LoVo (cell line): ENCODE measurements at regions not wholly inside any gene's neighbourhood (a gene's known extent, or its start where the extent isn't known, plus 50 kb on each side); places are given as distances from the start of the nearest gene placed in this dataset.
"Not testable (repeated sequence)": the region's sequence is repeated elsewhere in the genome, so short reads cannot be mapped to it uniquely, and the experiment has no call there.

Experiments
- DNase-seq: peaks from one replicate; pipeline ENCODE4 v3.0.0-alpha.2; 2016; ENCODE audit warnings: low spot score

GRCh38 chr16:5761592-5761991 lies 664.0 kb upstream of the EEF2KMT start:
- DNase-seq, result no peak

GRCh38 chr16:5758281-5758680 lies 660.7 kb upstream of the EEF2KMT start:
- DNase-seq, result no peak

DNA sequence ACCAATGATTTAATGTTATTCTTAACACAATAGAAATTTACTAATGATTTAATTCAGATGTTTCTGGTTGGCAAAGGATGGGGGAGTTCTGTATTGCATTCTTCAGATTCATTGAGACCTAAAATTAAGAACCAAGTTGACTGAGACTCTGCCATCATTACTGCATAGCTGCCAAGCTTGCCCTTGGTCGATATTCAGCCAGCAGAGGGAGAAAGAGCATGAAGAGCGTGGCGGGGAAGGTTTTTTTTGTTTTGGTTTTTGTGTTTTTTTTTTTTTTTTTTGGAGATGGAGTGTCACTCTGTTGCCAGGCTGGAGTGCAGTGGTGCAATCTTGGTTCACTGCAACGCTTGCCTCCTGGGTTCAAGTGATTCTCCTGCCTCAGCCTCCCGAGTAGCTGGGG lies 659.4 kb upstream of the EEF2KMT start:
- no peak for DNase-seq

- no peak for DNase-seq
Observed at GRCh38 chr16:5753381-5753780, 655.8 kb upstream of the EEF2KMT start.

DNA sequence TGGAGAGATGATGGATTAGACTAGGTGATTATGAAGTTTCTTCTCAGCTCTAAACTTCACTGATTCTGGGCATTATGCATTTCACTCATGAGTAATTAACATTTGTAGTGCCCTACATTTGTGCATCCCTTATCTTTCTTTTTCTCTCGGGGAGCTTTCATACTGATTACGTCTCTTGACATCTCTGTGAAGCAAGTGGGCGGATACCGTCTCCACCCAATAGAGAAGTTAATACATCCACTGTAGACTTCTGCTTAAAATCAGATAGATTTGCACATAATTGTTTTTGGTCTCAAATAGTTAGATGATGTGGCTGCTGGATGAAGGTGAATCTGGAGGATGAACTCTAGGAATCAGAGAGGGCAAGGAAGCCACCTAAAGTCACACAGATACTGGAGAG lies 653.6 kb upstream of the EEF2KMT start:
- DNase-seq, result no peak

DNA sequence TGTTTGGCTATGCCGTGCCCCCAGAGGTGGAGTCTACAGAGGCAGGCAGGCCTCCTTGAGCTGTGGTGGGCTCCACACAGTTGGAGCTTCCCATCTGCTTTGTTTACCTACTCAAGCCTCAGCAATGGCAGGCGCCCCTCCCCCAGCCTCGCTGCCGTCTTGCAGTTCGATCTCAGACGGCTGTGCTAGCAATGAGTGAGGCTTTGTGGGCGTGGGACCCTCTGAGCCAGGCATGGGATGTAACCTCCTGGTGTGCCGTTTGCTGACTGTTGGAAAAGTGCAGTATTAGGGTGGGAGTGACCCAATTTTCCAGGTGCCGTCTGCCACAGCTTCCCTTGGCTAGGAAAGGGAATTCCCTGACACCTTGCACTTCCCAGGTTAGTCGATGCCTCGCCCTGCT lies 652.8 kb upstream of the EEF2KMT start:
- not testable (repeated sequence) for DNase-seq

DNA sequence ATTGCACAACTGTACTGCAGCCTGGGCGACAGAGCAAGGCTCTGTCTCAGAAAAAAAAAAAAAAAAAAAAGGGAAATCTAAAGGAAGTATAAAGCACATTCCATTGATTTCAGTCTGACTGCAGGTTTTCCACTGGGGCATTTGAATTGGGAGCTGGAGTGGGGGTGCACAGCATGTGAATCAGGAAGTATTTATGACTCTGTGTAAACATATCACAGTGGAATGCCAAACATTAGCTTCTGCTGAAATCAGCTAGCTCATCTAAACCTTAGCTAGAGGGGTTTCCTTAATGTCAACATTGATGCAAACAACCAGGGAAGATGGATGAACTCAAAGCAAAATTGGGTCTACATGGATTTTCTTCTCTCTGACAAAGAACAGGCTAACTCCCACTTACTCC lies 641.0 kb upstream of the EEF2KMT start:
- no peak for DNase-seq

- DNase-seq, result no peak
Observed at GRCh38 chr16:5736209-5736930, 638.8 kb upstream of the EEF2KMT start.

GRCh38 chr16:5735444-5735843 lies 637.8 kb upstream of the EEF2KMT start:
- no peak for DNase-seq

GRCh38 chr16:5730783-5731182 lies 633.2 kb upstream of the EEF2KMT start:
- no peak for DNase-seq

DNA sequence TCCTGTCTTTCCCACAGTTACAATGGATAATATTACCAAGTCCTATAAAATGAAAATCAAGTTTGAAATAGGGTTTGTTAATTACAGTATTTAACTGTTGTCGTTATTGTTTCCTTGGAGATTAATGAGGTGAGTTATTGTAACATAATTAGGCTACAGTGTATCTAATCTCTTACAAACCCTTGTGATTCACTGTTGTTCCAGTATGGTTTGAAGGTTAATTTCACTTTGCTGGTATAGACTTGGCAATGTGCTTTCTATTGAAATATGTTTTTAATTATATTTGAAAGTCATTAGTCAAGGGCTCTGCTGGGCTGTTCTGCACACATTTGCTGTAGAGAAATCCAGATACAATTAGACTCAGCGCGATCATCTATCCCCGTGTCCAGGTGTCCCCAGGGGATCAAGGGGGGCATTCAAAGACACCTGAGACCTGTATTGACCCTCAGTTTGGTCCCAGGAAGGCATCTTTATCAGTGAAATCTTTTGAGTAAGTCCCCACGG lies 624.6 kb upstream of the EEF2KMT start:
- DNase-seq, result no peak

- DNase-seq, result no peak
Observed at GRCh38 chr16:5715155-5715554, 617.6 kb upstream of the EEF2KMT start.

DNA sequence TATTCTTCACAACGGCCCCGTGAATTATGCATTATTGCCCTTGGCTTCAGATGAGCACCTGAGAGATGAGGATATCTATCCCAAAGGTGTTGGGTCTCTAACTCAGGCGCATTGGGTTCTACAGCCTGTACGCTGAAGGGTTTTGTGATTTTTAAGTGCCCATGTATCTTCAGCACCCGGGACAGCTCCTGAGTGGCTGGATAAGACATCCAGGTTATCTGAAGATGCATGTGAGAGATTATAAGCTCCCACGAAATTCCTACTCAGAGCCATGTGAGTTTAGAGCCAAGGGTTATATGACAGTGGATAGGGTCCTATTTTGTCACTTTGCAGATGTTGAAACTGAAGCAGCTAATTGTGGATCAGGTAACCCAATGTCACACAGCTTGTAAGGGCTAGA lies 612.3 kb upstream of the EEF2KMT start:
- no peak for DNase-seq

DNA sequence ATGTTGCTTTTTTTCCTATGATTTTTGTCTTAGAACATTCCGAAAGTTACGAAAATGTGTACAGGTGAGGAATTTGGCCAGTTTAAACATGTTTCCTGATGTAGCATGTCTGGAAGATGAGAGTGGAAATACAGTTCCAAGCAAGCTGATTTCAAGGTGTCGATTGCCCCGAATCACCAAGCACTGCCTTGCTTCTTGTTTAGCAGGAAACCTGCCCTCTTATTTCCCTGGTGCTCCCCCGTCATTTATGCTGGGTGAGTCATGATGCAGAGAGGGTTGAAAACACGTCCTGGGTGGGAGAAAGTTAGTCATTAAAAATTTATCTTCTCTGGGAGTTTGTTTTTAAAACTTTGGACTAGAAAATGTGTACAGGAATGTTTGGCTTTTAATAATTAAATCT lies 608.6 kb upstream of the EEF2KMT start:
- no peak for DNase-seq

GRCh38 chr16:5704271-5704670 lies 606.7 kb upstream of the EEF2KMT start:
- DNase-seq, result no peak

DNA sequence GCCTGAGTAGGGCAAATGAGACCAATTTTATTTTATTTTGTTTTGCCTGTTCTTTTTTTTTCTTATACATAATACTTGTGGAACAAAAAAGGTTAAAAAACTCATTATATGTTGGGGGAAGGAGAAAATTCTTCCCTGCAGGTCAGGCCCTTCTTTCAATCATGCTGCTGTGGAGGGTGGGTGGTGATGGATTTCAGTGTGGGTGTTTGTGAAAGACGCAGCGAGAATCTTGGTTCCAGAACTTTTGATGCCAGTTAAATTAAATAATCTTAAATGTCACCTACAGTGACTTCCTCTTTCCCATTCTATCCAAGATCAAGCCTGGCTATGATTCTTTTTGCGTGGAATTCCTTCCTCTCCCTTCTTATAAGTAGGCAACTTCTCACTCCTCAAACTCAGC lies 595.8 kb upstream of the EEF2KMT start:
- no peak for DNase-seq

GRCh38 chr16:5681966-5682365 lies 584.4 kb upstream of the EEF2KMT start:
- DNase-seq, result no peak

- DNase-seq, result no peak
Observed at GRCh38 chr16:5678371-5678770, 580.8 kb upstream of the EEF2KMT start.

DNA sequence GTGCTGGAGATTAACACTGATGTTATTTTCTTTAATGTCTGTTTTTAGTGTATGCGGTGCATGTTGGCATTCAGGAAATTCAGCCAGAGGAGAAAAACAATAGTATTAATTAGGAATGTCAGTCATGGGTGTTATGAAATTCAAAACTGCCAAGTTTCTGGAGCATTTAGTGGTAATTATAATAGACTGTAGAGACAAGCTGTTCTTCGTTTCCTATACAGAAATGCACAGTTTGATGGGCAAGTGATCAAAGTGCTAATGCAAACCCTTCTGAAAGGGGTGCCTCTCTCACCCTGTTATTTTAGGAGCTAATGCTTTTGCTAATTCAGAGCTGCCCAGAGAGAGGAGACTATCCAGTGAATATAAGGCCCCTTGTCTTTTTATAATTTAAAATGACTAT lies 573.8 kb upstream of the EEF2KMT start:
- DNase-seq, result no peak

GRCh38 chr16:5670198-5670597 lies 572.6 kb upstream of the EEF2KMT start:
- no peak for DNase-seq

- DNase-seq, result no peak
Observed at GRCh38 chr16:5668553-5668952, 571.0 kb upstream of the EEF2KMT start.

GRCh38 chr16:5665834-5666233 lies 568.2 kb upstream of the EEF2KMT start:
- no peak for DNase-seq

DNA sequence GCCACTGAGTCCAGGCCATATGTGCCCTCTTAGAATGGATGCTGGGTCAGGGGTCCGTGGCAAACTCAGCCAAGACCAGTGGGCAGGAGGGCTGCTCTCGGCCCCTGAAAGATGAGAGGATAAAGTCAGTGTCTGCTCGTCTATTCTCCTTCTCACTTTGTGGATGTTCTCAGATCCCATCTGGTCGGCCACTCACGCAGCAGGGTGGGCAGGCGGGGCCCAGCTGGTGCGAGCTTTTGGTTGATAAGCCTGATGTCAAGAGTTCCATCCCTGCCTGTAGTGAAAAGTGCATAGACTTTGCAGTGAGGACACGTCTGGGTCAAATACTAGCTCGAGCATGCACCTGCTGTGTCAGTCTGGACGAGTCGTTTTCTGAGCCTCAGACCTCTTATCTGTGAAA lies 556.2 kb upstream of the EEF2KMT start:
- DNase-seq, result no peak

- no peak for DNase-seq
Observed at GRCh38 chr16:5653041-5653440, 555.4 kb upstream of the EEF2KMT start.
